ENCODE measurements at regions not wholly inside any gene's neighbourhood (a gene's known extent, or its start where the extent isn't known, plus 50 kb on each side); places are given as distances from the start of the nearest gene placed in this dataset.
"Not testable (repeated sequence)": the region's sequence is repeated elsewhere in the genome, so short reads cannot be mapped to it uniquely, and the experiment has no call there.

- DNase-seq (ENCODE audit: low spot score) = no peak
Measured at GRCh38 chr4:45358573-45359506, 632.5 kb upstream of the GNPDA2 start.

DNA sequence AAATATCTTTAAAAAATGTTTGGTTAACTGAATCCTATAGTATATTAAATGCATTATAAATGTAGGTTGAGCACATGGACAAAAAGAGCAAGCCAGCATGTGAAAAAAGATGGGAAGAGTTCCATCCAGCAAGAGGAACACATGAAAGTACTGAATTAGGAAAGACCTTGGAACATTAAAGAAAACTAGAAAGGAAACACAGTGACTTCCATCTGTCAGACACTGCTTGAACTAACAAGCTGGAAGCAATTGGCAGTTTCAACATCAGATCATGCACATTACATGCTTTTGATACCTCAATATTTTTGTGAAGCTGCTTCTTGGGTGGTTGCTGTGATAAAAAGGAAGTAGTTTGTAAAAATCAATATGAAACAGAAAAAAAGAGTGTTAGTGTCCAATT lies 626.8 kb upstream of the GNPDA2 start:
- no peak for DNase-seq (ENCODE audit: low spot score)

DNA sequence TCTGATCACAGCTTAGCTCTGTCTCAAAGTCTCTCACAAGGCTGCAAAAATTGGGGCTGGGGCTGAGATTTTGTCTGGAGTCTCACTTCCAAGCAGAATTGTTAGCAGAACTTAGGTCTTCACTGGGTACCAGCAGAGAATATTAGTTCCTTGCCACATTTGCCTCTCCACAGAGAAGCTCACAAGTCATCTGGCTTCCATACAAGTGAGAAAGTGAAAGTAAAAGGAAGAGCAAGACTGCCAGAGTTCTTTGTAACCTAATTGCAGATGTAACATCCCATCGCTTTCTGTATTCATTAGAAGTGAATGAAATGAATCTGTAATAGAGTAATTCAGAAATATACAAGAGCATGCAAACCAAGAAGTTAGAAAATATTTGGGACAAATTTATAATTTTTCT lies 624.1 kb upstream of the GNPDA2 start:
- no peak for DNase-seq (ENCODE audit: low spot score)

- DNase-seq (ENCODE audit: low spot score) = no peak
Measured at GRCh38 chr4:45349859-45350258, 623.5 kb upstream of the GNPDA2 start.

DNA sequence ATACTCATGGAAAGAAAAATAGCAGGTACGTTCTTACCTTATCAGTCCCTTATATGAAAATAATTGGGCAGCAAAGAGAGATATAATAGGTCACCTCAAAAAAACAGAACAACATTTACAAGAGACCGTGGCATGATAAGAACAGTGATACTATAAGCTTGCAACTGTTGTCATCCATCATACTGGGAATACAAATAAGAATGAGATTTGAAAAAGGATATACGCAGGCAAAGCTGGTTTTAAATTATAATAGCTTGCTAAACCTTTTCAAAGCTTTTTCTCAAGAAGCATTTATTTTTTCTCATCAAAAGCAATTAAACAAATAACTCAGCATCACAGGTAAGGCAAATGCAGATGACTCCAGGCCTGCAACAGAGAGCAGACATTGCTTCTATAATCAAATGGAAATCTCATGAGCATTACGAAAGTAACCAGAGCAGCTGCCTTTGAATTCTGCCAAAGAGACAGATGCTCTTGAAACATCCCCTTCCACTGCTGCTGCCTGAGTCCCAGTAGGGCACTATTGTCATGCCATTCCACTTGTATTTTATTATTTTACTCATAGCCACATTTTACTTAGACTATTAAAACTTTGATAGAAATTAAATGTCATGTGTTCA lies 620.6 kb upstream of the GNPDA2 start:
- DNase-seq (ENCODE audit: low spot score) = no peak

DNA sequence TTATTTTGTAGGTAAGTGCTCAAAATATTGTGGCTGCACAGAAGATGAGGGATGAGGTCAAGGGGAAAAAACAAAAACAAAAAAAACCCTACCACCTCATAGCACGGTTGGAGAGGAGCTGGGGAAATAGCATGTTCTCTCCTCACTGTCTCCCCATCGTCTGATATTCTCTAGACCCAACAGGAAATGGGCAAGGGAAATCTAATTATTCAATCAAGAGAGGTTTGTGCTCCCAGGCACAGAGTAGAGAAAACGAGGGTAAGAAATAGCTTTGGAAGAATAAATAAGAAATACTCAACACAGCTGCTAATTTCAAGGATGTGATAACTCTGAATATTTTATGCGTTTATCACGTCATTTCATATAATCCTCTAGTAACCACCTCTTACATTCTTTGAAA lies 619.2 kb upstream of the GNPDA2 start:
- no peak for DNase-seq (ENCODE audit: low spot score)

DNA sequence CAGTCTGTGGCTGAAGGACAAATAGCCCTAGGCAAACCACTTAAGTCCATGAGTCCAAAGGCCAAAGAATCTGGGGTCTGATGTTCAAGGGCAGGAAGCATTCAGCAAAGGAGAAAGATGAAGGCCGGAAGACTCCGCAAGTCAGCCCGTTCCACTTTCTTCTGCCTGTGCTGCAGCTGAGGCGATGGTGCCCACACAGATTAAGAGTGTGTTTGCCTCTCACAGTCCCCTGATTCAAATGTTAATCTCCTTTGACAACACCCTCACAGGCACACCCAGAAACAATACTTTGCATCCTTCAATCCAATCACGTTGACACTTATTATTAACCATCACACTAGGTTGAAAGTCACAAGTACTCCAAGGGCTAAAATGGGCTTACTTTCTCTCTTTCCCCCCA lies 605.4 kb upstream of the GNPDA2 start:
- no peak for DNase-seq (ENCODE audit: low spot score)

GRCh38 chr4:45327544-45327943 lies 601.2 kb upstream of the GNPDA2 start:
- no peak for DNase-seq (ENCODE audit: low spot score)

GRCh38 chr4:45324455-45325417 lies 598.4 kb upstream of the GNPDA2 start:
- no peak for DNase-seq (ENCODE audit: low spot score)

DNA sequence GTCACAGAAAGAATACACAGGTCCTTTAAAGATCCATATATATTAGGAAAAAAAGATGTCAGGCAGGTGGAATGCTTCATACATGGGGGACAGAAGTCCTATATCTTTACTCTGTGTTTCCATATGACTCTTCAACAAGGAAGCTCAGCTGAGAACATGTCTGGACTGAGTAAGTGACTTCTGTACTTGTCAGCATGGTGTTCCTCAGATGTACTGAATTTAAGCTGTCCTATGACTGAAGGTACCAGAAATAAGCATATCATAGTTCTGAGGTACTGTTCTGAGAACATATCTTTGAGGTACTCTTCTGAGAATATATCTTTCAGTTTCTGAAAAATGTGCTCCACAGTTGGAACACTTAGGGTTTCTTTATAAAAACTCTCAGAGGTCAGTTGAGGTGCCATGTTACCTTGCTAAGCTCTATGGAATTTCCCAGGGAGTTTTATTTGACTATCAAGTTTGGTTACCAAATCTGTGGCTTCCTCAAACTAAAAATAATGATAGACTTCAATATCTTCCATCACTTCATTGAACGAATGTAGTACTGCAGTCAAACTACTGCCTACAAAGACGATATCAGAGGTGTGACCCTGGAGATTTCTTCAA lies 597.2 kb upstream of the GNPDA2 start:
- DNase-seq (ENCODE audit: low spot score) = no peak

DNA sequence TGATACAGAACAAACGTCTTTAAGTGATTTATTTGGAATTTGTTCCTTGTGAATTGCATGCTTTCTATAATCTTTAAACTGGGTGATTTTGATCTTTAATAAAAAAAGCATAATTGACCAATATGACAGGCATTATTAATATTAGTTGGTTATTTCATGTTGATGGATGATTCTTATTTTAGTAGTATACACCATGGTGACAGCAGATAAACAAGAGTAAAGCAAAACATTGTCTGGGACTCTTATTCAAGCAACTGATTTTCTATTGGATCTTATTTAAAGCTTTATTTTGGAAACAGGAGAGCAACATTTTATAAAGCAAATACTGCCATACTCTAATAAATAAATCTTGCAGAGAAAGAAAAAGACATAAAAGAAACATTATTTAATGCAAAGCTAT lies 591.4 kb upstream of the GNPDA2 start:
- no peak for DNase-seq (ENCODE audit: low spot score)

DNA sequence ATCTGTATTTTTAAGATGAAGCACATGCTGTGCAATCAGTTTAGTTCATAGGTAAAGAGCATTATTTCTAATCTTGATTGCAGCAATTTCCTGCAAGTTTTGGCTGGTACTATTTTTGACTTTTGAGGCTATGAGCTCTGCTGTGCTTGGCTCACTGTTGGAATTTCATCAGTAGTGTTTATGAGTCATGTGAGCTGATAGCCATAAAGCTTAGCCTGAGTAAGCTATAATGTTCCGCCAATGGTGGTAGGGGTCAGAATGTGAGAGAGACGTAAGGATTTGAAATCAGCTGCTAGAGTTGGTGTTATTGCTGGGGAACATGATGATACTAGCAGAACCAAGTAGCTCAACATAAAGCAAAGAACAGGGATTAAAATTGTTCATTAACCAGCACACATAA lies 590.9 kb upstream of the GNPDA2 start:
- DNase-seq (ENCODE audit: low spot score) = no peak

DNA sequence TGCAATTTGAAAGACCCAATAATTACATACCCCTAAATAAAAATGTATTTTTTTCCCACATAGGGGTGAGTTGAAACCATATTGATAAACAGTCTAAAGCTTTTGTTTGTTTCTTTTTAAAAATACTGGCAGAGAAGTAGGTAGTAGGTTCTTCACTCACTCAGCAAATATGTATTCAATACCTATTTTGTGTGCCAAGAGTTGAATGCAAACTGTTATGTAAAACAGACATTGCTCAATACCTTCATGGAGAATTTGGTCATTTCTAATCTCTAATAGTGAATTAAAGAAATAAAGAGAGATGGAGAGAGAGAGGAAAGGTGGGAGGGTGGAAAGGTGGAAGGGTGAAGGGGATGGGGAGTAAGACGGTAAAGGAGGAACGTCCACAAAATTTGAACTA lies 589.9 kb upstream of the GNPDA2 start:
- DNase-seq (ENCODE audit: low spot score) = no peak

DNA sequence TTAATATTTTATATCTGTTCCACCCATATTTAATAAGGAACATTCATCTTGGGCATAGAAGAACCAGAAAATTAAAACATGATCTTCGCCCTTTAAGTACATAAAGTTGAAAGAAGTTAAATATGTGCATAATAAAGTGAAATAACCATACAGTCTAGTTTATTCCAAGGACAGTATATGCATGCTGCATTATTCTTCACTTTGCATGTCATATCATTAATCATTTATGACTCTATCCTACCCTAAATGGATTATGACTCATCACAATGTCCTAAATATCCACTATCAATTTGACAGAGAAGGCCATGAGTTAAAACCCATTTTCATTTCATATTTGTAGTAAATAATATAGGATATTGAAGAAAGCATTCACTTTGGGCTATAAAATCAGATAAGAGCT lies 576.5 kb upstream of the GNPDA2 start:
- no peak for DNase-seq (ENCODE audit: low spot score)

DNA sequence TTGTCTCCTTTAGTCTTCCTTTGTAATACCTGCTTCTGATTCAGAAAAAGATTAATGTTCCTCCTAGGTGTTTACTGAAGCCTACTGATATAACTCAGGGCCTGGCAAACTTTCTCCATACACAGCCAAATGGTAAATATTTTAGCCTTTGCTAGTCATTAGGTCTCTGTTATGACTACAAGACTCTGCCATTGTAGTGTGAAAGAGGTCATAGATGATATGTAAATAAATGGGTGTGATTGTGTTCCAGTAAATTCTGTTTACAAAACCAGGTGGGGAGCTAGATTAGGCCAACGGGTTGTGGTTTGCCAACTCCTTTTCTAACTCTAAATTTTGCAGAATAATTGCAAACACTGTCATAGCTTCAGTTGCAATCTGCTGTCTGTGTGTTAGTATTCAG lies 568.1 kb upstream of the GNPDA2 start:
- no peak for DNase-seq (ENCODE audit: low spot score)

DNA sequence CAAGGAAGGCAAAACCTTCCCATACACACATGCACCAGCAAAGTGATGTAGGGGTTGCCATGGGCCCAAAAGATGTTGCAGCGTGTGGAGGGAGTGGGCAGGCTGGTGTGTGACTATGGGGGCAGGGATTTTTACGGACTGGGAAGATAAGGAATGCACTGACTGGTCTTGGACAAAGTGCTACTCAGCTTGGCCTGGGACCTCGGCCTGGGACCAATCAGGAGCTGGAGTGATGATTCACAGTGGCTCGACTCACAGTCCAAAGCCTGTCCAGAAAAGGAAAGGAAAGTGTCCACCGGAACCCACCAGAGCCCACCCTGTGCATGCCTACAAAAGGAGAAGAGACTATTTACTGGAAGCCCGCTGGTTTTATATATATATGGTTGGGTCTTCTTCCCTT lies 567.0 kb upstream of the GNPDA2 start:
- no peak for DNase-seq (ENCODE audit: low spot score)

DNA sequence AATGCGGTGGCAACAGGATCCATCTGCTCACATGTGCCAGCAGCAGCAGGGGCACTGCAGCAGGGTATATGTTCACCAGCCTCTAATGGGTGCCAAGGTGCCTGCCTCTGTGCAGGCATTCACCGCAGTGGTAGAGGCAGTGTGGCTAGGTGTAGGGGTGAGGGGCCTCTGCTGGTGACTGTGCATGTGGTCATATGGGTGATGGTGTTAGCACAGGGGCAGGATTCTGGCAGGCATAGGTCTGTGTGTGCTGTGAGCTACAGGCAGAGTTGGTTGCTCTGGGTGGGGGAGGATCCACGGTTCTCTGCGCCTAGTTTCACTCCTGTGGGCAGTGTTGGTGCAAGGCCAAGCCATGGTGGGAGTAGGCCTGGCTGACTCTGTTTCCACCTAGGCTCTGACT lies 566.5 kb upstream of the GNPDA2 start:
- no peak for DNase-seq (ENCODE audit: low spot score)

DNA sequence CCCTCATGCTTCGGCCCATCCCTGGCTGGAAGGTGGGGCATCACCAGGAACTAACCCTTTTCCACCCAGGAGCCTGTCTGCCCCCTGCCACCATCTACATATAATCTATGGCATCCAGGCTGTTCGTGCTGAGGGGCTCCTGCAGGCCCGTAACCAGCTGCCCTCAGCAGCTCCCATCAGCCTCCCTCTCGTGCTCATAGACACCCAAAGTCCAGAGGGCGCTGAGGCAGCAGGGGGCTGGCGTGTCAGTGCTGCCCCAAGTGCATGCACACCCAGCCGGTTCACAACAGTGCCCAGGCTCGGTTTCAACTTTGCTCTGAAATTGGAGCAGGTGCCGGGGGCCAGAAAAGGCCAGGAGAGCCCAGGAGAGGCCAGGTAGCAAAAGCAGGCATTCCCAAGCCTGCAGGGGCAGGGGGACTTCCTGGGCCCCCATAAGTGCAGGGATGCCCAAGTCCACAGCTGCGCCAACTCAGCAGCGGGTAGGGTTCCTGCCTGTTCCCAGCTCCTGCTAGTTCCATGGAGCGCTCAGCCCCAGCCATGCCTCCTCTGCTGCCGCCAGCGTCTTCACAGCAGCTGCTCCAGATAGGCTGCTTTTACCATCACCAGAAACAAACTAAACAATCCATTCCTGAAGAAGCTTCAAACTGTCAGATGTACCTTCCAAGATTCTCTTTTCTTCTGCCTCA lies 558.2 kb upstream of the GNPDA2 start:
- DNase-seq (ENCODE audit: low spot score) = no peak

GRCh38 chr4:45283352-45283751 lies 557.0 kb upstream of the GNPDA2 start:
- DNase-seq (ENCODE audit: low spot score) = no peak

DNA sequence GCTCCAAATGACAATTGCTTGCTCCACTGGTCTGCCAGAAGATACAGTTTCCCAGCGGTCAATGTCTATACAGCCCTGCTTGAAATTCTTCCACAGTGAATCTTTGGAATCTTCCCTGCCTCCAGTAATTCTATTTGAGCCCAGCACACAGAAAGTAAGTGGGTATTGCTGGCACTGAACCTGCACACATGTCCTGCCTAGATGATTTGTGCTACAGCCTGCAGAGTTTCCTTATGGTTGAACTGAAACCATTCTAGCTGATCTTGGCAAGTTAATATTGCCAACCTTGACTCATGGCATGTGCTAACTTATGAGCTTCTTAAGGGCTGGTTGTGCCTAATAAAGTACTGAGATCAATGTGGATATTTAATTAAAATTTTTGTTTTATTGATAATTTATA lies 553.8 kb upstream of the GNPDA2 start:
- no peak for DNase-seq (ENCODE audit: low spot score)

DNA sequence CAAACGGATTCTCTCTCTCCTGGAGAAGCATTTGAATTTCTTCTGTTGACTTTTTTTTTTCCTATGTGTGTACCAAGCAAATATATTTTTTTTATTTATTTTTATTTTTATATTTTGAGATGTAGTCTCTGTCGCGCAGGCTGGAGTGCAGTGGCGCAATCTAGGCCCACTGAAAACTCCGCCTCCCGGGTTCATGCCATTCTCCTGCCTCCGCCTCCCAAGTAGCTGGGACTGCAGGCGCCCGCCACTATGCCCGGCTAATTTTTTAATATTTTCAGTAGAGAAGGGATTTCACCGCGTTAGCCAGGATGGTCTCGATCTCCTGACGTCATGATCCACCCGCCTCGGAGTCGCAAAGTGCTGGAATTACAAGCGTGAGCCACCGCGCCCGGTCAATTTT lies 549.5 kb upstream of the GNPDA2 start:
- DNase-seq (ENCODE audit: low spot score) = no peak

- DNase-seq (ENCODE audit: low spot score) = not testable (repeated sequence)
Measured at GRCh38 chr4:45248106-45248505, 521.8 kb upstream of the GNPDA2 start.

Measured in HuH-7.5 (cell line).